Skin of body (tissue), 1 donor: ENCODE measurements at regions not wholly inside any gene's neighbourhood (a gene's known extent, or its start where the extent isn't known, plus 50 kb on each side); places are given as distances from the start of the nearest gene placed in this dataset.

Experiments used
- DNase-seq: peaks from one replicate; lab custom pipeline; 2025; lab: John Stamatoyannopoulos, UW

GRCh38 chr2:216808805-216809425 is 50.9 kb downstream of the TNP1 start:
- no peak for DNase-seq

- DNase-seq = peak; percentile 36
These were observed 52.0 kb downstream of the TNP1 start for GRCh38 chr2:216807857-216808272.

- no peak for DNase-seq
These were observed 55.2 kb downstream of the TNP1 start for GRCh38 chr2:216804357-216805350.

- no peak for DNase-seq
These were observed 56.1 kb downstream of the TNP1 start for GRCh38 chr2:216803791-216804190.

GRCh38 chr2:216802516-216803215 is 57.2 kb downstream of the TNP1 start:
- DNase-seq = peak; percentile 41

- no peak for DNase-seq
These were observed 59.0 kb downstream of the TNP1 start for GRCh38 chr2:216800836-216801235.

- DNase-seq = no peak
These were observed 59.9 kb downstream of the TNP1 start for GRCh38 chr2:216799873-216800431.

- DNase-seq = no peak
These were observed 63.6 kb downstream of the TNP1 start for GRCh38 chr2:216796115-216796840.

- peak; percentile 31 for DNase-seq
These were observed 66.5 kb downstream of the TNP1 start for GRCh38 chr2:216793386-216793785.

- DNase-seq = no peak
These were observed 67.4 kb downstream of the TNP1 start for GRCh38 chr2:216792222-216793021.

GRCh38 chr2:216791303-216791702 is 68.6 kb downstream of the TNP1 start:
- peak; percentile 34 for DNase-seq

- no peak for DNase-seq
These were observed 70.8 kb downstream of the TNP1 start for GRCh38 chr2:216789081-216789480.

- no peak for DNase-seq
These were observed 71.9 kb downstream of the TNP1 start for GRCh38 chr2:216787851-216788540.

- DNase-seq = no peak
These were observed 73.2 kb downstream of the TNP1 start for GRCh38 chr2:216786676-216787075.

GRCh38 chr2:216784456-216784855 is 75.4 kb downstream of the TNP1 start:
- no peak for DNase-seq

- no peak for DNase-seq
These were observed 78.2 kb downstream of the TNP1 start for GRCh38 chr2:216781709-216782108.

- DNase-seq = no peak
These were observed 79.0 kb downstream of the TNP1 start for GRCh38 chr2:216780843-216781242.

- DNase-seq = no peak
These were observed 82.1 kb downstream of the TNP1 start for GRCh38 chr2:216777637-216778273.
